ENCODE measurements at regions not wholly inside any gene's neighbourhood (a gene's known extent, or its start where the extent isn't known, plus 50 kb on each side); places are given as distances from the start of the nearest gene placed in this dataset.

DNA sequence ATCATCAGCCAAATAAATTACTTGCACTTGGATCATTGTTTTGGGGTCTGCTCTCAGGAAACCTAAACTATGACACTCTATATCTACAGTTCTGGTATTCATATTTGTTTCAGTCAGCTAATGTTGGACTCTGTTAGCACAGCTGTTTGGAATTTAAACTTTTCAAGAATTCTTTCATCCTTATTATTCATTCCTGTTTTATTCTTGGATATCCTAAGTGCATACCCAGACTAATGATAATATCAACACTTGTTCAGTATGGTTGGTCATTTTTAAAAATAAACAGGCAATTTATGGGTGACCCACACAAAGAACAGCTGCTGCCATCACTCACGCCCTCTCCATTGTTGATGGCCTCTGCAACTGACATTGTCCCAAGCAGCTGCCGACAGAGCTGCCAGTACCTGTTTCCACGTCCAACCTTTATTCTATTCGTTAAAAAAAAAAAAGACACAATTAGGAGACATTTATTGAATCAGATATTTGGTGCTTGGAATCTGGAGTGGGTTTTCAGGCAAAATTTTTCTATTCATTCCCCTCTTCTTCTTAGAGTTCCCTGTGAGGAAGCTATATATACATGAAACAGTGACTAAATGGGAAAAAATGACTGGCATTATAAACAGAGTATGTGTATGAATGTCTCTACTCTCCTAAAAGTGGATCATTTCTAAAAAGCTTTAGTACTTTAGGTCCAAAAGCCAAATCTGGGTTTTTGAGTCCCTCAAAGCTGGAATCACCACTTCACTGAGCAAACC is 252.1 kb upstream of the NAV3 start:
- Histone ChIP-seq H3K4me1 (ENCODE audit: control insufficient read depth in 5 of 5, insufficient read depth in 5 of 5, low read length in 5 of 5) (peaks cover 0 to 4% (median 0%) of the 10 kb centered on the region in 5 donors), H3K9me3 (ENCODE audit: control insufficient read depth in 4 of 4, insufficient read depth in 3 of 4, low read length in 3 of 4) (no peaks in the 10 kb centered on the region), H3K4me3 (no peak overlapping the region), H3K27me3 (ENCODE audit: control insufficient read depth in 3 of 3, insufficient read depth in 3 of 3, low read length in 2 of 3) (no peaks in the 10 kb centered on the region), H3K27ac (ENCODE audit: low read depth in 1 of 2, low read length in 1 of 2) (no peak overlapping the region), H3K36me3 (ENCODE audit: control insufficient read depth in 4 of 4, insufficient read depth in 4 of 4, low read length in 4 of 4) (no peaks in the 10 kb centered on the region), H3K9ac (ENCODE audit: insufficient read depth in 1 of 2, low read length in 2 of 2) (no peak overlapping the region)
- DNase-seq (no peak), ATAC-seq (ENCODE audit: insufficient read depth, low FRiP score) (no peak)
- no peak for TF ChIP-seq CTCF (IDR thresholded peaks at IDR 0.05; ENCODE audit: control extremely low read depth, extremely low read depth)
- 63 to 74% methylated on average over 4 of the region's 4 CpGs for WGBS, 2 donors

GRCh38 chr12:77577791-77578190 is 252.9 kb upstream of the NAV3 start:
- Histone ChIP-seq H3K9ac (ENCODE audit: insufficient read depth in 1 of 2, low read length in 2 of 2) (no peak overlapping the region), H3K9me3 (ENCODE audit: control insufficient read depth in 4 of 4, insufficient read depth in 3 of 4, low read length in 3 of 4) (no peaks in the 10 kb centered on the region), H3K27me3 (ENCODE audit: control insufficient read depth in 3 of 3, insufficient read depth in 3 of 3, low read length in 2 of 3) (no peaks in the 10 kb centered on the region), H3K4me1 (ENCODE audit: control insufficient read depth in 5 of 5, insufficient read depth in 5 of 5, low read length in 5 of 5) (peaks cover 0 to 4% (median 0%) of the 10 kb centered on the region in 5 donors), H3K36me3 (ENCODE audit: control insufficient read depth in 4 of 4, insufficient read depth in 4 of 4, low read length in 4 of 4) (no peaks in the 10 kb centered on the region), H3K4me3 (no peak overlapping the region), H3K27ac (ENCODE audit: low read depth in 1 of 2, low read length in 1 of 2) (no peak overlapping the region)
- 72 to 93% methylated on average over 1 of the region's 1 CpG for WGBS, 2 donors
- DNase-seq (no peak), ATAC-seq (ENCODE audit: insufficient read depth, low FRiP score) (no peak)
- no peak for TF ChIP-seq CTCF (IDR thresholded peaks at IDR 0.05; ENCODE audit: control extremely low read depth, extremely low read depth)

- Histone ChIP-seq H3K27me3 (ENCODE audit: control insufficient read depth in 3 of 3, insufficient read depth in 3 of 3, low read length in 2 of 3) (no peaks in the 10 kb centered on the region), H3K27ac (ENCODE audit: low read depth in 1 of 2, low read length in 1 of 2) (no peak overlapping the region), H3K4me1 (ENCODE audit: control insufficient read depth in 5 of 5, insufficient read depth in 5 of 5, low read length in 5 of 5) (peaks cover 0 to 4% (median 0%) of the 10 kb centered on the region in 5 donors), H3K9me3 (ENCODE audit: control insufficient read depth in 4 of 4, insufficient read depth in 3 of 4, low read length in 3 of 4) (no peaks in the 10 kb centered on the region), H3K9ac (ENCODE audit: insufficient read depth in 1 of 2, low read length in 2 of 2) (no peak overlapping the region), H3K4me3 (no peak overlapping the region), H3K36me3 (ENCODE audit: control insufficient read depth in 4 of 4, insufficient read depth in 4 of 4, low read length in 4 of 4) (no peaks in the 10 kb centered on the region)
- DNase-seq: no peak
- 69 to 81% methylated on average over 2 of the region's 2 CpGs for WGBS, 2 donors
- no peak for TF ChIP-seq CTCF (IDR thresholded peaks at IDR 0.05; ENCODE audit: control extremely low read depth, extremely low read depth)
- ATAC-seq (ENCODE audit: insufficient read depth, low FRiP score): no peak
These were observed 255.2 kb upstream of the NAV3 start for GRCh38 chr12:77575376-77575919.

Data from lung (tissue), 11 donors.